HG02938 (cell line): ENCODE measurements at regions not wholly inside any gene's neighbourhood (a gene's known extent, or its start where the extent isn't known, plus 50 kb on each side); places are given as distances from the start of the nearest gene placed in this dataset.

ENCODE experiments used
- ATAC-seq: cut with Tn5 transposase; IDR thresholded peaks from one replicate; pipeline ENCODE4 v1.9.1; 2021; ENCODE audit warnings: mild to moderate bottlenecking, moderate library complexity; ENCODE audit not compliant: unreplicated experiment

GRCh38 chr20:56865055-56865454, 235.9 kb downstream of the TFAP2C start:
- no peak for ATAC-seq

GRCh38 chr20:56867128-56867527, 238.0 kb downstream of the TFAP2C start:
- ATAC-seq, result no peak

DNA sequence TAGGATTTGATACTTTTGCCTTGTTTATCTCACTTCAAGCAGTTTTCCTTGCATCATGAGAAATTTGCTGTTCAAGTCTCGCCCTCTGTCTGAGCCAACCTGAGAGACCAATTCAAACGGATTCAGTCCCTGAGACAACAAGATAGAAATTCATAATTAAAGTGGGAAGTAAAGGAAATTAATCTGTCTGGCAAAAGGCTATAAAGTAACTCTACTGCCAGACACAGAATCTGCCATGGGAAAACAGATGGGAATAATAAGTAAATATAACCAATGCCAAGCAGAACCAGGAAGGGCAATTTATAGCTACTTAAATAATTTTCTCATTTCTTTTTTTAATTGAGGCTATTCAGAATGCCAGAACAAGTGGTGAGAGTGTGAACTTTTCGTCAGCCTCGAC, 239.6 kb downstream of the TFAP2C start:
- ATAC-seq, result no peak

DNA sequence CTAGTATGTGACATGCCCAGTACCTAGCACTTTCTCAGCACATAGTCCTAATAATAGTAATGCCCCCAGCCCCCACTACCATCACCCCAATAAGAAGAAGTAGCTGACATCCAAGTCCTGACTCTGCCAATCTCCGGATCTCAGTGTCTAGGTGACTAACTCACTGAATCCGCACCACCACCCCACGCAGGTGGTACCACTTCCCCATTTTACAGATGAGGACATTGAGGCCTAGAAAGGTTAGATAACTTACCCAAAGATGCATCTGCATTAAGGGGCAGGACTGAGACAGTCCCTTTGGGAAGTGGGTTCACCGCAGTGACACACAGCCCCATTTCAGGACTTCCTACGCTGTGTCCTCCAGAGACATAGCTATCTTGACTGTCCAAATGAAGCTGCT, 241.2 kb downstream of the TFAP2C start:
- ATAC-seq, result no peak

DNA sequence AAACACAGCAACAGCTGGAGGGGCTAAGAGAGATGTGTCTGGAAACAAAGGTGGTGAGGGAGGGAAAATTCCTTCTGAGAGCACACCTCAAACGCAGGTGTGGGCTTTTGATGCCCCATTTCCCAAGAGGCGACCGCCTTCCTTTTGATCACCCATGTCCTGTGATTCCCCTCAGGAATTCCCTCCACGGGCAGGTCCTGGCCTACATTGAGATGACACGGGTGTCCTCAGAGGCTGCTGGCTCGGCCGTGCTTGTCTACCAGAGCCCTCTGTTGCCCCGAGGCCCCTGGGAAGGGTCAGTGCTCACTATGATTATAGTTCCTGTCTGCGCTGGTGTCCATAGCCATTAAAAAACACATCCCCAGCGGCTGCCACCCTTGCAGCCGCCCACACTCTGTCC, 242.6 kb downstream of the TFAP2C start:
- no peak for ATAC-seq

DNA sequence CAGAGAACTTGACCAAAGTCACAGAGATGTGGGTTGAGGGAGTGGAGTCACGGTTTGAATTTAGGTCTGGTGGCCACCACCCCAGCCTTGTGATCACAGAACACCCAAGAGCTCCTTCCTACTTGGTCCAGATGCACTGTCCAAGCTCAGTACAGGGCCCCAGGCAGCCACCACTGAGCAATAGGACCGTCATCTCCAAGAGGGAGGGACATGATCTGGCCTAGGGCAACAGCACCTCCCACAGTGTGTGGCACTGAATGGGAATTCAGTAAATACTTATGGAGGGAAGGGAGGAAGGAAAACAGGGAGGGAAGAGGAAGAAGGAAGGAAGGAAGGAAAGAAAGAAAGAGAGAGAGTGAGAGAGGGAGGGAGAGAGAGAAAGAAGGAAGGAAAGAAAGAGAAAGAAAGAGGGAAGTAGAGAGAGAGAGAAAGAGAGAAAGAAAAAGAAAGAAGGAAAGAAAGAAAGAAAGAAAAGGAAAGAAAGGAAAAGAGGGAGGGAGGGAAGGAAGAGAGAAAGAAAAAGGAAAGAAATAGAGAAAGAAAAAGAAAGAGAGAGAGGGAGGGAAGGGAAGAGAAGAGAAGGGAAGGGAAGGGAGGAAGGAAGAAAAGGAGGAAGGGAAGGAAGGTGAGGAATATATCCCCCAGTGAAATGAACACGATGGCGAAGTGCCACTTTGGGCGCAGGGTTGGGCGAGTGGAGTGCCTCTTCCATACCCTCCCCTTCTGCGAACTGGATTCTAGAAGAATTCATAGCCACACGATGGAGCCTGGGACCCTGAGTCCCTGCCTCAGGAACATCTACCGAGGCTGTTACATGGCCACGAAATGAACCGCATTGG, 243.7 kb downstream of the TFAP2C start:
- no peak for ATAC-seq

GRCh38 chr20:56873836-56874235, 244.7 kb downstream of the TFAP2C start:
- no peak for ATAC-seq

- ATAC-seq, result no peak
Measured at GRCh38 chr20:56875052-56875659, 246.1 kb downstream of the TFAP2C start.

DNA sequence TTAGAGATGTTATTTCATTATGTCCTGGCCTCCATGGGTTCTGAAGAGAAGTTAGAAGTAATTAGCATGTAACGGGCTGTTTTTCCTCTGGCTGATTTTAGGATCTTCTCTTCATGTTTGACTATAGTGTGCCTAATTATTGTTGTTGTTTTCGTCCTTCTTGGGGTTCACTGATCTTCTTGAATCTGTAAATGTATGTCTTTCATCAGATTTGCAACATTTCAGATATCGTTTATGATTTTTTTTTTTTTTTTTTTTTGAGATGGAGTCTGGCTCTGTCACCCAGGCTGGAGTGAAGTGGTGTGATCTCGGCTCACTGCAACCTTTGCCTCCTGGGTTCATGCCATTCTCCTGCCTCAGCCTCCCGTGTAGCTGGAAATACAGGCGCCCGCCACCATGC, 246.7 kb downstream of the TFAP2C start:
- ATAC-seq, result no peak

DNA sequence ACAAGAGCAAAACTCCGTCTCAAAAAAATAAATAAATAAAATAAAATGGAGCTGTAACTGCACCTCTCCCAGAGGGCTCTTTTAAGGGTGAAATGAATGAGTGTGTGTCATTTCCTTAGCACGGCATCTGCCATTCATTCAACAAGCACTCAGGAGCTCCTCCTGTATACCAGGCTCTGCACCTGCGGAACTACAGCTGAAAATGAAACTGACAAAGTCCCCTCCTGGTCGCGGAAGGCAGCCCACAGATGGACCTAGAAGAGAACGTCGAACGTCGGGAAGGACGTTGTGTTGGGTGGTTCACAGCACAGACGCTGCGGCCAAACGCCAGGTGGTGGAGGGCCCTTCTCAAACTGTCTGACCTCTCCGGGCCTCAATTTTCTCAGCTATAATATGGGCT, 256.4 kb downstream of the TFAP2C start:
- no peak for ATAC-seq

- no peak for ATAC-seq
Measured at GRCh38 chr20:56890011-56890410, 260.9 kb downstream of the TFAP2C start.

DNA sequence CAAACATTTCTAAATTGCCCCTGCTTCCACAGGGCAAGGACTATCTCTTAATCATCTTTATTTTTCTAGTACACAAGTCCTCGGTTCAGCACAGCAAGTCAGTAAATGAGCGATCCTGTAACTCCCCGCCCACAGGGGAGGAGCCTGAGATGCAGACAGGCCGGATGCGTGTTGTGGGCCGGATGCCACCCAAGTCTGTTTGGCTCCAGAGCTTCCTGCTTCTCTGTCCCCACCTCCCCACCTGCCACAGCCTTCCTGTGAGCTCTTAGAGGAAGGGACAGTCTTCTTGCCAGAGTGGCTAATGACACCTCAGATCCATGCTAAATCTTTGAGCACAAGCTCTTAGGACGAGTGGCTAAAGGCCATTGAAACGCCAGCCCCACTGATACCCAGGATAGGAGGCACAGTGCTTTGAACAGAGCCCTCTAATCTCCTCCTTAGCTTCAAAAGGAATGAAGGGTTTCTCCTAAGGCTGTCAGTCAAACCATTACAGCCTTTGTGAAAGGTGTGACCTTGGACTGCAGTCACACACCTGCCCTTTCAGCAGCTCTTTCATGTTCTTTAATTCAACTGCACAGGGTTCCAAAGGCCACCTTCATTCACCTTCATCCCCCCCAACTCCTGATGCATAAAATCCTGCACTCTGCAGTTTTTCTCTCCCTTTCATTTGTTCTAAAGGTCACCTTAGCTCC, 264.3 kb downstream of the TFAP2C start:
- ATAC-seq, result no peak

DNA sequence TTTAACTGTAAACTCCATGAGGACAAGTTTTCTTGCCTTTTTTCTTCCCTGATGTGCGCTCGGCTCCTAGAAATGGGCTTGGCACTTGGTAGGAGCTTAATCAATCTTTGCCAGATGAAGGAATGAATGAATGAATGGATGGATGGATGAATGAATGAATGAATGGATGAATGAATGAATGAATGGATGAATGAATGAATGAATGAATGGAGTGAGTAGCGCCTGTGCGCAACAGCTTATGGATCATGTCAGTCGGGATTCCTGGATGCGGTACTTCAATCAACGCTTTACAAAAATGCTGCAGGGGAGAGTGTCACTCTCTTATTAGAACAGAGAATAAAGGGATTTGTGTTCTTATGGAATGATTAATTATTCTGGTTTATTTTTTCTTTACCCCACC, 267.3 kb downstream of the TFAP2C start:
- no peak for ATAC-seq

- ATAC-seq, result no peak
Measured at GRCh38 chr20:56897318-56897957, 268.3 kb downstream of the TFAP2C start.

DNA sequence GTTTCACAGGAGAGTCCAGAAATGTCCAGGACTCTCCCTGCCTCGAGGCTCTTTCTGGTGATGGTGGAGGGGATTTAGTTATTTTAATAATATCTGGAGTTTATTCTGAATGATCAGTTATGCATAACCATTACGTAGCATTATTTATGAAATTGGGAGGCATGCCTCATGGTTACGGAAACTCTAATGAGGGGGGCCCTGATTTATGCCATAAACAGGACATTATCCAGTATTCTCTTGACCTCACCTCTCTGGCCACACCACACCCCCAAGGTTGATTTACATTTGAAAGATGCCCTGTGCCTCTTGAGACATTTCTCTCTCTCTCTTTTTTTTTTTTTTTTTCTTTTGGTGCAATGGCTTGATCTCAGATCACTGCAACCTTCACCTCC, 268.8 kb downstream of the TFAP2C start:
- ATAC-seq, result no peak

DNA sequence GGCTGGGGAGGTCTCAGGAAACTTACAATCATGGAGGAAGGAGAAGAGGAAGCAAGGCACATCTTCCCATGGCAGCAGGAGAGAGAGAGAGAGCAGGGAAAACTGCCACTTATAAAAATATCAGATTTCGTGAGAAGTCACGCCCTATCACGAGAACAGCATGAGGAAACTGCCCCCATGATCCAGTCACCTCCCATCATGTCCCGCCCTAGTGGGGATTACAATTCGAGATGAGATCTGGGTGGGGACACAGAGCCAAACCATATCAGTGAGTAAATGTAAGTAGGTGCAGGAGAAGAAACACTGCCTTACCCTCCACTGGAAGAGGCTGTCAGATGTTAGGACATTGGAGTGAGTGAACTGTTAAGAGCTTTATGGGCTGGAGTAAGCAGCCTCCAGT, 270.4 kb downstream of the TFAP2C start:
- no peak for ATAC-seq

DNA sequence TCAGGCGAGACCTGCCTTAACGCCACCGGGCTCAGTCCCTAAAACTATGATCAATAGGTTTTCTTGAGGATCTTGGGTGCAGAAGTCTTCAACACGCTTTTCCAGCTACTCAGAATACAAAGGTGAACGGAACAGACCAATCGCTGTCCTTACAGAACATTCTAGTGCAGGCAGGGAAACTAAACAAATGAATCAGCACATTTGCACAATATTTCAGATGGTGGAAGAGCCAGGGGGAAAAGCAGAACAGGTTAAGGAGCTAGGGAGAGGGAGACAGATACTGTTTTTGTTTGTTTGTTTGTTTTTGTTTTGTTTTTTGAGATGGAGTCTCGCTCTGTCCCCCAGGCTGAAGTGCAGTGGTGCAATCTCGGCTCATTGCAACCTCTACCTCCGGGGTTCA, 271.1 kb downstream of the TFAP2C start:
- no peak for ATAC-seq

- ATAC-seq, result no peak
Measured at GRCh38 chr20:56903421-56903820, 274.3 kb downstream of the TFAP2C start.

- ATAC-seq, result no peak
Measured at GRCh38 chr20:56903858-56904257, 274.8 kb downstream of the TFAP2C start.

DNA sequence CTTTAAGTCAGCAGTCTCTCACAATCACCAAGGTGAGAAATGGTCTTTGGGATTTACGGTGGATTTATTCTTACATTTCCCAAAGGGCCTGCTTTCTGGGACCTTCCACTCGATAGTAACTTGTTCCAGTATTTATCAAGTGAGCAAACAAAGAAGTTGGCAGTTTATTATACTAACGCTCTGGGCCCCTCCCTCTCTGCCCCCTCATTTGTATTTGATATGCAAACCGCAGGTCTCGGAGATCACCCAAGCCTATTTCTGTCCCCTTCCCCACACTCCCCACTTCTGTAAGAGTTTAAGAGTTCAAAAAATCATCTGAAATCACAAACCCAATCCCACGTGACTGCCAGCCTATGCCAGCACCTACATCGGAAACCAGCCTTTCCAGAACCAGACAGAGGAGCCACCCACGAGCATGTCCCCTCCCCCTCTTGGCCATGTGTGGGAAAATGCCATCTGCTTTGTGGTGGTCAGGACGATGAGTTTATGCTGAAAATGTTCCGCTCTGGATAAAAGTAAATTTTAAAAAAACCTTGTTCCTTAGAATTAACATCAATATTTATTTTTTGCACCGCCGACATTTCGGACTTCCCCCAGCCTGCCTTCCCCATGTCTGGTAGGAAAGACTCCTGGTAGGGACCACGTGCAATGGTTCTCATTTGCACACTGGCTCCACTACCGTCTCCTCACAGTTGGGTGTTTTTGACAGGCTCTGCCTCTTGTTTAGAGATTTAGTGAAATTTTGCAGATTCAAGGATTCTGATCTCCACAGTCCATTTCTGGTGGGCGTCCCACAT, 281.0 kb downstream of the TFAP2C start:
- no peak for ATAC-seq

- no peak for ATAC-seq
Measured at GRCh38 chr20:56911946-56912345, 282.8 kb downstream of the TFAP2C start.
